ENCODE measurements at regions not wholly inside any gene's neighbourhood (a gene's known extent, or its start where the extent isn't known, plus 50 kb on each side); places are given as distances from the start of the nearest gene placed in this dataset.
"Not testable (repeated sequence)": the region's sequence is repeated elsewhere in the genome, so short reads cannot be mapped to it uniquely, and the experiment has no call there.

DNA sequence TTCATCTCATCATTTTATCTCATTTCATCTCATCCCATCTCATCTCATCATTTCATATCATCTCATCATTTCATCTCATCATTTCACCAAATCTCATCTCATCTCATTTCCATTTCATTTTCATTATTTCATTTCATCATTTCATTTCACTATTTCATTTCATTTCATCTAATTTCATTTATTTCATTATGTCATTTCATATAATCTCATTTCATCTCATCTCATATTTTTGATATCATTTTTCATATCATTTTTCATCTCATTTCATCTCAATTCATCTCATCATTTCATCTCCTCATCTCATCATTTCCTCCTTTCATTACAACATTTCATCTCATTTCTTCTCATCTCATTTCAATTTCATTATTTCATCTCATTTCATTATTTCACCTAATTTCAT lies 2866.8 kb downstream of the RPIA start:
- H3K4me3 ChIP-seq; H3K27ac ChIP-seq; DNase-seq (ENCODE audit: low spot score): not testable (repeated sequence)

DNA sequence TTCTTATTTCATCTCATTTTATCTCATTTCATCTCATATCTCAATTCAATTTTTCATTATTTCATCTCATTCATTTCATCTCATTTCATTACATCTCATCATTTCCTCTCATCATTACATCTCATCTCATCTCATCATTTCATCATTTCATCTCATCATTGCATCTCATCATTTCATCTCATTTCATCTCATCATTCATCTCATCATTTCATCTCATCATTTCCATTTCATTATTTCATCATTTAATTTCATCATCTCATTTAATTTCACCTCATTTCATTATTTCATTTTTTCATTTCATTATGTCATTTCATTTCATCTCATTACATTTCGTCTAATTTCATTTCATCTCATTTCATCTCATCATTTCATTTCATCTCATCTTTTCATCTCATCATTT lies 2867.8 kb downstream of the RPIA start:
- not testable (repeated sequence) for DNase-seq (ENCODE audit: low spot score); H3K4me3 ChIP-seq; H3K27ac ChIP-seq

- not testable (repeated sequence) for H3K4me3 ChIP-seq; H3K27ac ChIP-seq; DNase-seq (ENCODE audit: low spot score)
Observed at GRCh38 chr2:91559886-91560614, 2868.6 kb downstream of the RPIA start.

DNA sequence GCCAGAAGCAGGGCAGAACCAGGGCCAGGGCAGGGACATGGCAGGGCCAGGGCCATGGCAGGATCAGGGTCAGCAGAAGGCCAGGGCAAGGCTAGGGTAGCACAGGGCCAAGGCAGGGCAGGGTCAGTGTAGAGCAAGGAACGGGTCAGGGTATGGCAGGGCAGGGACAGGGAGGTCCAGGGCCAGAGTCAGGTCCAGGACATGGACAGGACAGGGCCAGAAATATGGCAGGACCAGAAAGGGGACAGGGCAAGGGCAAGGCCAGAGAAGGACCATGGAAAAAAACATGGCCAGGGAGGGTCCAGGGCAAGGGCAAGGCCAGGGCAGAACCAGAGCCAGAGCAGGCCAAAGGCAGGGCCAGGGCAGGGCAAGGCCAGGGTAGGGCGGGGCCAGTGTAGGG lies 2870.7 kb downstream of the RPIA start:
- peak; percentile 2 for DNase-seq (ENCODE audit: low spot score)

DNA sequence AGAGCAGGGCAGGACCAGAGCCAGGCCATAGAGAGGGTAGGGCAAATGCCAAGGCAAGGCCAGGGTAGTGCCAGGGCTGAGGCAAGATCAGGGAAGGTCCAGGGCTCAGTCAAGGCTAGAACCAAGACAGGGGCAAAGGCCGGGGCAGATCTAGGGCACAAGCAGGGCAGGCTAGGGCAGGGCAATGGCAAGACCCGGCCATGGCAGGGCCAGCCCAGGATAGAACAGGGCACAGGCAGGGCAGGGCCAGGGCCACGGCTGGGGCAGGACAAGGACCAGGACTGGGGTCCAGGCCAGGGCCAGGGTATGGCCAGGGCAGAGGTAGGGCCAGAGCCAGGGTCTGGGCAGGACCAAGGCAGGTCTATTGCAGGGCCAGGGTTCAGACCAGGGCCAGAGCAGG lies 2873.2 kb downstream of the RPIA start:
- DNase-seq (ENCODE audit: low spot score); H3K27ac ChIP-seq; H3K4me3 ChIP-seq: not testable (repeated sequence)

More for the DNA sequence above, 2870.7 kb downstream of the RPIA start:
- not testable (repeated sequence) for H3K4me3 ChIP-seq, H3K27ac ChIP-seq

- not testable (repeated sequence) for H3K27ac ChIP-seq; DNase-seq (ENCODE audit: low spot score); H3K4me3 ChIP-seq
Observed at GRCh38 chr2:91565689-91566430, 2874.4 kb downstream of the RPIA start.

DNA sequence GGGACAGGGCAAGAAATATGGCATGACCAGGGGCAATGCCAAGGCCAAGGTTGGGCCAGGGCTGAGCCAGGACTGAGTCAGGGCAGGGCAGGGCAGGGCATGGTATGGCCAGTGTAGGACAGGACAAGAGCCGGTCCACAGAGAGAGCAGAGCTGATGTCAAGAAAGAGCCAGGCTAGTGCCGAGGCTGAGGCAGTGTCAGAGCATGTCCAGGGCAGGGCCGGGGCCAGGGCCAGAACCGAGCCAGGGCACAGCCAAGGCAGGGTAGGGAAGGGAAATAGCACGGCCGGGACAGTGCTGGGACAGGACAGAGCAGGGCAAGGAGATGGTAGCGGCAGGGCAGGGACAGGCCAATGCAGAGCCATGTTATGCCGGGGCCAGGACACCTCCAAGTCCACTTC lies 2875.1 kb downstream of the RPIA start:
- H3K4me3 ChIP-seq, H3K27ac ChIP-seq: not testable (repeated sequence)
- peak; percentile 8 for DNase-seq (ENCODE audit: low spot score)

DNA sequence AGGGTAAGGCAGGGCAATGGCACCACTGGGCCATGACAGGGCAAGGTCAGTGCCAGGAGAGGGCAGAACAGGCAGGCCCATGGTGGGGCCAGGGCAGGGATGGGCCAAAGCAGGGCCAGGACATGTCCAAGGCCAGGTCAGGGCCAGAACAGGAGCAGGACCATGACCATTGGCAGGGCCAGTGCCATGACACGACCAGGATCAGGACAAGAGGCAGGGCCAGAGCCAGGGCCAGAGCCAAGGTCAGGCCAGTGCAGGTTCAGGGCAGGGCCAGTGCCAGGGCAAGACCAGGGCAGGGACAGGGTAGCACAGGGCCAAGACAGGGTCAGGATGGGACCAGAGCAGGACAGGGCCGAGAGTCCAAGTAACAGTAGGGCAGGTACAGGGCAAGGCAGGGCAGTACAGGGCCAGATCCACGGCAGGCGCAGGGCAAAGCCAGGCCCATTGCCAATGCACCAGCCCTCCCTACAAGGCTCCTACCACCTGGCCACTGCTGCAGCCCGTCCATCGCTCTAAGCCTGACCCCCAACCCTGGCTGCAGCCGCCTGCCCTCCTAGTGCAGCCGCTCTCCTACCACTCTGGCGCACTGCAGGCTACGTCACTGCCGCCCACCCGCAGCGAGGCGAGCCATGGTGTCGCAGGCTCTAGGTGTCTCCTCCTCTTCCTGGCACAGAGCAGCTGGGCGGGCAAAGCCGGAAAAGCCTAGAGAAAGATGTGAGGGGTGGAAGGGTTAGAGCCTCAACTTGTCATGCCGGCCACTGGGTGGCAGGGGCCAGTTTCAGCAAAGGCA lies 2876.3 kb downstream of the RPIA start:
- H3K4me3 ChIP-seq, H3K27ac ChIP-seq: not testable (repeated sequence)
- DNase-seq (ENCODE audit: low spot score), result peak; percentile 45

- H3K27ac ChIP-seq; H3K4me3 ChIP-seq; DNase-seq (ENCODE audit: low spot score): not testable (repeated sequence)
Observed at GRCh38 chr2:91568391-91569338, 2877.2 kb downstream of the RPIA start.

GRCh38 chr2:91571239-91571923 lies 2879.9 kb downstream of the RPIA start:
- not testable (repeated sequence) for DNase-seq (ENCODE audit: low spot score); H3K4me3 ChIP-seq; H3K27ac ChIP-seq

- H3K4me3 ChIP-seq, H3K27ac ChIP-seq: not testable (repeated sequence)
- DNase-seq (ENCODE audit: low spot score), result peak; percentile 52
Observed at GRCh38 chr2:91573018-91573417, 2881.5 kb downstream of the RPIA start.

DNA sequence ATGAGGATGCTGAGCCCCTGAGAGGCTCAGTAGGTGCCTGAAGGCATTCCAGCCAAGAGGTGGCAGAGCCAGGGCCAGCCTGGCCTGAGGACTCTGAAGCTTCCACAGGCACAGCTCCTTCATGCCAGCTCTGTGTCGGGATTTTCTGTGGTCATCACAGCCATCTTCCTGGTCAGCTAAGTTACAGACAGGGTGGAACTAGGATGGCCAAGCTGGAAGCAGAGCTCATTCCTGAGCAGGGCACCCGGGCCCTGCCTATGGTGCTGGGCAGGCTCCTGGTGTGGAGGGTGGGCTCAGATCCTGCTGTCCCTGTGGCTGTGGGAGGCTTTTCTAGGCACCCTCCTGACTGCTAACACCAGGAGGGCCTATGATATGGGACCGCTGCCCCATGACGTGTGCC lies 2882.3 kb downstream of the RPIA start:
- peak; percentile 57 for DNase-seq (ENCODE audit: low spot score)
- not testable (repeated sequence) for H3K27ac ChIP-seq, H3K4me3 ChIP-seq

DNA sequence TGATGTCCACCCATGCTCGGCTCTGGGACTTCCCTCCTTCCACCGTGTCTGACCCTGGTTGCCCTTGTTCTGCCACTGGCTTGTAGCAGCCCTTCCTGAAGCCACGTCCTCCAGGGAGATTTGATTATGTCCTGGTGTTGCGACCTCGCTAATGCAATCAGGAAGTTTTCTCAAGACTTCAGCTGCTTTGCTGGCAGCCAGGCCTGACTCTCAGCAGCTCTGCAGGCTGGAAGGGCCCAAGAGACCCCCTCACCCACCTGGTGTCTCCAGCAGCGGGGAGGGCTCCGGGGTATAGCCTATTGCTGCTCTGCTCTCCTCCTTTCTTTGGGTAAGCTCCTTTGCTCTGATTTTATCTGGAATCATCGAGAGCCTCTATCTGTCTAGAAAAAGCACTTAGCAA lies 2882.8 kb downstream of the RPIA start:
- DNase-seq (ENCODE audit: low spot score), result peak; percentile 26
- not testable (repeated sequence) for H3K27ac ChIP-seq, H3K4me3 ChIP-seq

DNA sequence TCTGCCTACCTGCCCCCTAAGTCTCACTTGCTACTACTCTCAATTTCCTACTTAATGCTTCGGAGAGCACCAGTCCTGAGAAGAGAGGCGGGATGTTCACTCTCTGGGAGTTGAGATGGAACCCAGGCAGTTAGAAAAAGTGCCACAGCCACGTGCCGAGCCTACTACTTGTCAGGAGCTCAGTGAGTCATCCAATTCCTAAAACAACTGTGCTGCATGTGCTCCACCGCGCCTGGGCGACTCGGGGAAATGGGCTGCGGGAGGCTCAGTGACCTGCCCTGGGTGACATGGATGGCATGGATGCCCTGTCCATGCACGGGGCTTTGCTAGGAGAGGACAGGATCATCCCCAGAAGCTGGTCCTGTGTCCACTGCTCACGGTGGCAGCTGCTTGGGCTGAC lies 2884.2 kb downstream of the RPIA start:
- DNase-seq (ENCODE audit: low spot score); H3K4me3 ChIP-seq; H3K27ac ChIP-seq: not testable (repeated sequence)

GRCh38 chr2:91577406-91577805 lies 2885.9 kb downstream of the RPIA start:
- not testable (repeated sequence) for H3K27ac ChIP-seq; H3K4me3 ChIP-seq; DNase-seq (ENCODE audit: low spot score)

DNA sequence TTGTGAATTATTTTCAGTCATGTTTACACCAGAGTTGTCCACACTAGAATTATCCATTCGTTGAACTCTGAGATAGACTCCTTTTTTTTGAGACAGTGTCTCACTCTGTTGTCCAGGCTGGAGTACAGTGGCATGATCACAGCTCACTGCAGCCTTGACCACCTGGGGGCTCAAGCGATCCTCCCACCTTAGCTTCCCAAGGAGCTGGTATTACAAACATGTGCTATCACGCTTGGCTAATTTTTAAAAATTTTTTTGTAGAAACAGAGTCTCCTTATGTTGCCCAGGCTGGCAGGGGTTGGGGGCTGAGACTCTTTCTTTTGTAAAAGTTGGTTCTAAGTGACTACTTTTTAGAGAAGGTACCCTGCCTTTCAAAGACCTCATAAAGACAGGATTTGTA lies 2887.2 kb downstream of the RPIA start:
- not testable (repeated sequence) for H3K27ac ChIP-seq; H3K4me3 ChIP-seq; DNase-seq (ENCODE audit: low spot score)

DNA sequence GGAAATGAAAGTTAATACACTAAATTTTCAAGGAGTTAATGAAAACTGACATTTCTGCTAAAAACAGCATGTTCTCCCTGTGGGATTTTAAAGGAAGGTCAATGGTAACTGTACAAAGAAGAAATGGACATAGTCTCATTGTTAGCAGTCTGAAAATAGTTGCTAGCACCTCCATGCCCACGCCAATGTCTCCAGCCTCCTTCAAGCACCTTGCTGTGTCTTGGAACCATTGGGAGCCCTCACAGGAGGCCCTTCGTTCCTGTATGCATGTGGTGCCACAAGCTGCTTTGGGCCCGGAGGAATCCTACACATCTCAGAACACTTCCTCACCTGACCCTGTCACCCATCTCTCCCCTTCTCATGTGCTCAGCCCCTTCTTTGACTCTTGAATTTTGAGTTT lies 2888.1 kb downstream of the RPIA start:
- H3K4me3 ChIP-seq; DNase-seq (ENCODE audit: low spot score); H3K27ac ChIP-seq: not testable (repeated sequence)

DNA sequence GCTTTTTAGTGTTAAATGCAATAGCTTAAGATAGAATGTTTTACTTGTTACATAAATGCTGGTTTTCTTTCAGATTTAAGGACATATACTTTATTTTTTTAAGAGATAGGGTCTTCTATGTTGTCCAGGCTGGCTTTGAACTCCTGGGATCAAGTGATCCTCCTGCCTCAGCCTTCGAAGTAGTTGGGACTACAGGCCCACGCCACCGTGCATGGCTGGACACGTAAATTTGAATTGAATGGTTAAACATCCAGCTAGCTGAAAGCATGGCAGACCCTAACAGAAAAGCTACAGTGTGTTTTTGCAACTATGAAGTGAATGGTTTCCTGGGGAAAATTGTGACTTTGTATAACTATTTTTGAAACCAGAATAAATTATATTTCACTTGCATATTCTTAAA lies 2888.6 kb downstream of the RPIA start:
- not testable (repeated sequence) for H3K27ac ChIP-seq; DNase-seq (ENCODE audit: low spot score); H3K4me3 ChIP-seq

Data from coronary artery (tissue), 2 donors.